Activated CD8-positive, alpha-beta memory T cell treated with anti-CD3 and anti-CD28 coated beads for 48 hours (primary cell): ENCODE measurements at regions not wholly inside any gene's neighbourhood (a gene's known extent, or its start where the extent isn't known, plus 50 kb on each side); places are given as distances from the start of the nearest gene placed in this dataset.

Experiments
- DNase-seq, 3 experiments: peaks; one replicate each; pipeline ENCODE4 v3.0.0-alpha.2; 2020; ENCODE audit warnings: low read depth in 2 of 3, low spot score in 2 of 3

DNA sequence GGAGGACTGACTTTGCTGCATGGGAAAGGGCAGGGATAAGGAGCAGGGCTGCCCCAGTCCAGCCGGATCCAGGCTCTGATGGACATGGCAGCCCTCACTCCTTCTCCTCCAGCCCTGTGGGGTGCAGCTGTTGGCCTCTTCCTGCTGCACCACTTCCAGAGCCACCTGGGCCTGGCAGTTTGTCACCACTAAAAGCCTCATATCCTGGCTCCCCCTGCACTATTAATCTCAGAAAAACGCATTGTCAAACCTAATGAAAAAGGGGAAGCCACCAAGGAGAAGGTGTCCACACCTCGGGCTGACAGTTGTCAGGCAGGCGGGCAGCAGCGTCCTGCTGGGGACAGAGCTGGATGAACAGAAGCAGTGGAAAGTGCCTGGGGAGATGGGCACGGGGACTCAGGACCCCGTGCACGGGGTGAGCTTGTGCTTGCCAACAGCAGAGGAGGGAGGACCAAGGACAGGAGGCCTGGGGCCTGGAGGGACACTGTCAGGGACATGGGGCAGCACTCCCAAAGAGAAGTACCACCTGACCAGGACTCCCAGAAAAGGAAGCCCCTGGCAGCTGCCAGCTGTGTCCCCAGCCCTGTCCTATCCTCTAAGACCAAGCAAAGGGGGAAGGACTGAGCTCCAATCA, 151.1 kb upstream of the TSHZ3 start:
- no peak for DNase-seq

DNA sequence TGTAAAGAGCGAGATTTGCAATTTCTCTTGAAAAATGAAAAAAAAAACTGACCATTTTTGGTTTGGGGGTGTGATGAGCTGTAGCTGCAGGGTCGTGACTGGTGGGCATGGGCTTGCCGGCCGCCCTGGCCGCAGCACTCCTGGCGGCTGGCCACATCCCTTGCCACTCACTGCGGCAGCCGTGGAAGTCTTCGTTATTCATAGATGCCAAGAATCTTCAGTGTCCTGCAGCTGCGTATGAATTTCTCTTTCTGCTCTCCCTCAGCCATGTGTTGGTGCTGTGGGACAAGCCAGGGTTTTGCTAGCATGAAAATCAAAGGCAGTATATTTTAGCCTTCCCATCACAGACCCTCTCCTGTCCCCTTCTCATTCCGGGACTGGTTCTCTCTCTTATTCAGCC, 151.7 kb upstream of the TSHZ3 start:
- no peak for DNase-seq

DNA sequence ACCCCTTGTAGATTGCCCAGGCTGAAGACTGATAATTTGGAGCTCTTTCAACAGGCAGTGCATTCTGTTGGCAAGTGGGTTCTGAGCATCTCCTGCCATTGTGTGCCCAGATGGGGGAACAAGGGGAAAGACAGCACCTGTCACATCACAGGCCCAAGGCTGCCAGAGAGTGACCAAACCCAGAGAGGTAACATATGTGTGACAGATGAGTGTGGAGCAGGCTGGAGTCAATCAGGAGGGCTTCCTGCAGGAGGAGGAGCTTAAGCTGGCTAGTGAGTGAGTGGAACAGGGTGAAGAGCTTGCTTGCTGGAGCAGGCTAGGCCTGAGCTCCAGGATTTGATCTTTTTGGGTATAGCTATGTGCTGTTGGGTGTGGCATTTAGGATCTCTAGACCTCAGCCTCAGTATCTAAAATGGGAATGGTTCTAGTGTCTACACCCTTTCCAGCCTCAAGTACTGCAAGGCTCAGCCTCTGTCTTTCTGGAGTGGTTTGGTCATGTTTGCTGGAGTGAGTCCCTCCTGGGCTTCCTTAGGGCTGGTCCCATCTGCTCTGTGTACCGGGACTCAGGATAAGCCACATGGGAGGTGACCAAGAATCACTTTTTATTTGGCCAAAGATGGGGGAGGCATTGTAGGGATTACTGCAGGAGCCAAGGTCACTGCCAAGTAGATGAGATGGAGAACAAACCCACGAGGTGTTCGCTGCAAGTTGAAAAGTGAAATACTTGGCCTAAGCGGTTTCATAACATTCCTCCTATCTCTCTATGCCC, 152.4 kb upstream of the TSHZ3 start:
- DNase-seq = no peak

DNA sequence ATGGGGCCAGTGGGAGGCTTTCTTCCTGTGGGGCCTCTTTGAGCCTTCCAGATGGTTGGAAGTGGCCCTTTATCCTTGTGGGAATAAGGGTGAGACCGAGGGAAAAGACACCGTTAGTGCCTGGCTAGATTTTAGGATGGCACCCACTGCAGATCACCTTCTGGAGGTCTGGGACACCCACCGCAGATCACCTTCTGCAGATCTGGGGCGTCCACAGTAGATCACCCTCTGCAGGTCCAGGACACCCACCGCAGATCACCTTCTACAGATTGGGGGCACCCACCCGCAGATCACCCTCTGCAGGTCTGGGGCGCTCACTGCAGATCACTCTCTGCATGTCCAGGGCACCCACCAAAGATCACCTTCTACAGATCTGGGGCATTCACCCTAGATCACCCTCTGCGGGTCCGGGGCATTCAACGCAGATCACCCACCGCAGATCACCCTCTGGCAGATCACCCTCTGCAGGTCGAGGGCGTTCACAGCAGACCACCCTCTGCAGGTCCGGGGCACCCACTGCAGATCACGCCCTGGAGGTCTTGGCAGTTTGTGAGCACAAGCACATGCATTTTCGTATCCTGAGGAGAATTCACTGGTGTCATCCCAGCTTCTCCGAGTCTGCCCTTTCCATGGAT, 153.4 kb upstream of the TSHZ3 start:
- DNase-seq = no peak

DNA sequence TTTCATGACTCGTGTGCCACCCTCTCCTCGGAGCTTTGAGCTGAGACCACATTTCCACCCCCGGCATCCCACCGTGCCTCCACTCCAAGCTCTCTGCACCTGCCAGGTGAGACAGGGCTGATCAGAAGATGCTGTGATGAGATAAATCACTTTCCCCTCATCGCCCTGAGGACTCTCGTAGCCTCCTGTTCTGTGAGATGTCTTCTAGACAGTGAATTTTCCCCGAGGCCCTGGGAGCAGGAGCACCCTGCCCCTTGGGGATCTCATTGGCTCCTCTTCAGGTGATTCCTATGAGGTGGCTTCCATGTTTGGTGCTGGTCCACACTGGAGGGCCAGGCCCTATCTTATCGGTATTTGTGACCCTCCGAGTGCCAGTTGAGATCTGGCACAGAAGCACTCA, 154.0 kb upstream of the TSHZ3 start:
- no peak for DNase-seq

DNA sequence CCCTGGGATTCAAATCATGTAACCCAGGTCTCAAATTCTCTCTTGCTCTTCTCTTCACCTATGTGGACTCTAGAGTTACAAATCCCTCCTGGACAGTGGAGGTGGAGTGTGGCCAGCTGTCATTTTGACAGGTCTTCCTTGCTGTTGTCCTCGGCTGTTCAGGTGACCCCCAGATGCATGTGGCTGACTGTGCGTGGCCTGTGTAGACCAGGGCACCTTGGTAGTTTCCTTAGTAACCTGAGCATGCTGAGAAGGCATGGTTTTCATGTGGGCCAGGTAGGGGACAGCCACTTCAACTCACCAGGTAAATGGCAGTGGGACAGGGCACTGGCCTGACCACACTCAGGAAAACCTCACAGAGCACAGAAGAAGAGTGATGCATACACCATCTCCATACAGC, 155.0 kb upstream of the TSHZ3 start:
- no peak for DNase-seq

DNA sequence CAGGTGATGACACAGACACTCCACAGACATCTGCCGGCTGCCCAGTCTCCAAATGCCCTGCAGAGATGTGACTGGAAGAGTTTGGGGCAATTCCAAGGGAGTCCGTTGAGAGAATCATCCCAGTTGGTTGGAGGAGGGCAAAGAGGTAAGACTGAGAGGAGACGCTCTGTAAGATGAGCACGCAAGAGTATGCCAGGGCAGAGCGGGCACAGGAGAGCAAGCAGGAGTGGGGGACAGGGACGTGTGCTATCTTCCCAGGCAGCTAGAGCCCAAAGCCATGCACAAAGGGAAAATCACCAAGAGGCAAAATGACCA, 156.3 kb upstream of the TSHZ3 start:
- no peak for DNase-seq

DNA sequence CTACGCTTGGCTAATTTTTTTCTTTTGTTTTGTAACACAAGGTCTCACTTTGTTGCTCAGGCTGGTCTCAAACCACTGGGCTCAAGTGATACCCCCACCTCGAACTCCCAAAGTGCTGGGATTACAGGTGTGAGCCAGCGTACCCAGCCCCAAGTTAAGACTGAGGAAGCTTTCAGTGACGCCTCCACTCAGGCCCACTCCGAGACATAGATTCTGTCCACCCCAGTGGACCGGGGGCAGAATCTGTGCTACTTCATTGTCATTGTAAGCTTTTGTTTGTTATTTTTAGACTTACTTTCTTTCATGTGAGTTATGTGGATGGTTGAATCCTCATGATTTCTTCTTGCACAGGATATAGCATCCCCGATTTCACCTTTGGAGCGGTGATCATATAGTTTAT, 156.9 kb upstream of the TSHZ3 start:
- no peak for DNase-seq

DNA sequence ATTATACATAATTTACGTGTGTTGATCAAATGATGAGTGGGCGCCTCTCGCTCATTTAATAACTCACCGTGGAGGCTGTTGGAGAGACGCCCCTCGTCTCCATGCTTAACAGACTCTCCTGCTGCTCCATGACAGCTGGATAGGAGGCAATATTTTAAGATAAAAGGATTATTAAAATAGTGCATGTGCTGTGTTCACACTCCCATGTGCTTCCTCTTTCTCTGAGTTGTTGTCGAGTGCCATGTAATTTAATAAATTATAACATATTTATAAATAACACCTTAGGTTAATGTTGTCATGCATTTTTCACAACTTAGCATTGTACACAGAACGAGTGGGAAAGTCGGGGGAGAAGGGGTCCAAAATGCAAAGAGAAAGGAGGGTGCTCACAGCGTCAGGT, 161.4 kb upstream of the TSHZ3 start:
- no peak for DNase-seq

DNA sequence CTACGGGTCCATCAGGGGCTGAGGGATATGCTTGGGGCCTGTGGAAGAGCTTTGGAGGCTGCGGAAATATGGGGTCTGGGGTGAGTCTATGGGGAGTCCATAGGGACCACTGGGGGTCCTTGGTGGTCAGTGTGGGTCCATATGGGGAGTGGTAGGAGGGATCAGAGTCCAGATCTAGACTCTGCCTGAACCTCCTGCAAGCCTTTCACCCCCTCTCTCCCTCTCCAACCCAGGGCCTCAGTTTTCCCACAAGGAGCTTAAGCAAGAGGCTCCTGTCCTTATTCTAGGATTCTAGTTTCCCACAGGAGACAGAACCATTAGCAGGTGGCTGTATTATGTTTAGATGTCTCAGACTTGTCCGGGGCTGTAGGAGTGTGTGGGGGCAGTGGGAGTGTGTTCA, 161.9 kb upstream of the TSHZ3 start:
- no peak for DNase-seq

DNA sequence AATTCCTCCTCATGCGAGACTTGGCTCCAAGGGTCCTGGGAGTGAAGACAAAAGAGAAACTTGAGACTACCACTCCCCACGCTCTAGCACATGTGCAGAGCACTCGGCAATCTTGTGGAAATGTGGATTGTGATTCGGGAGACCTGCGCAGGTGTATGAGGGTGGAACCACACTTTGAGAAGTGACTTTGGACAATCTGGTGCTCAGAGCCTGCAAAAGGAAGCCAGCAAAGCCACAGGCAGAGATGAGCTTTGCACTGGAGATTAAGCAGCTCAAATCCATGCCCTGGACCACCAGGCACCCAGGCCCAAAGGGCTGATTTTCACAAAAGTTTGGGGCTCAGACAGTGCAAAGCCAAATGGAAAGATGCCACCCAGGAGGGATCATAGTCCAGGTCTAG, 162.5 kb upstream of the TSHZ3 start:
- DNase-seq = no peak

DNA sequence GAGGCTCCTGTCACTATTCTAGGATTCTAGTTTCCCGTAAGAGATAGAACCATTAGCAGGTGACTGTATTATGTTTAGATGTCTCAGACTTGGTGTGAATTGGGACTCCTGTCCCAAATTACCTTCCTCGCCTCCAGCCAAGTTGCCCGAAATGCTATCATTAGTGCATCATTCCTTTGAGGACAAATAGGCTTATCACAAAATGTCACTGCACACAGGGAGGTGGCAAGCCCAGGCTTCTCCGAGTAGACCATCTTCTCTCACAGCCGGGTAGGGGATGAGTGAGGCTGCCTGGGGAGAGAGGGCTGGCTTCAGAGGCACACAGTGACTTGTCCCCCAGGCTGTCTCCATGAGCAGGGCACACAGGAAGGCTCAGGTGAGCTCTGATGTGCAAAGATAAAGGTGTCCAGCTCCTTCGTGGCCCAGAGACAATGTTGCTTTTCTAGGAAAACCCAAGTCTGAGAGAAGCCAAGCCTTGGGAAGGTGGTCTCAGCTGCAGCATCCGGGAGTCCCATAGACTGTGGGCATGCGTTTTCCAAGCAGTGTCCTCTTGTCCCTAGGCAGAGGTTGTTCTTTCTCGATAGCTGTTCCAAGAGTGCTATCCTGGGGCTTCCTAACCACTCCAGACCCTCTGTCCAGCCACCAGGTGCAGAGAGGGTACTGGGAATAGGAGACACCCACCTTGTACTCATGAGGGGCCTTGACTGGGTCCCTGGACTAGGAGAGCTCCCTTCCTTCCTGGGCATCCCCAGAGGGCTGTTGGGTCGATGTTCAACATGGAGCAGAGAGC, 163.1 kb upstream of the TSHZ3 start:
- DNase-seq = no peak

DNA sequence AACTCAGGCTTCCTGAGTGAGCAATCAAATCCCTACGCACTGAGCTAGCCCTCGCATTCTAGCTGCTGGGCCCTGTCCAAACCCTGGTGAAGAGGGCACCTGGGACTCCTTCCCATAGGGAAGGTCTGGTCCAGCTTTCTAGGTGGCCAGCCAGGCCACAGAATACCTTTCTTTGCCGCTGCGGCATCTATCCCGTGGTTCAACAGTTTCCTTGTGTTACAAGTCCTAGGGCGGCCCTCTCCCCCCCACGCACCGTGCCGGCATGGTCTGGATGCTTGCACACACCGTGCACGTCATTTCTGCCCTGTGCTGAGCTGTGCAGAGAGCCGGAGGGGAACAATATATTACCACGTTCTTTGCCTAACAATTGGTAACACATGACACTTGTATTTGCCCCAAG, 164.6 kb upstream of the TSHZ3 start:
- no peak for DNase-seq

DNA sequence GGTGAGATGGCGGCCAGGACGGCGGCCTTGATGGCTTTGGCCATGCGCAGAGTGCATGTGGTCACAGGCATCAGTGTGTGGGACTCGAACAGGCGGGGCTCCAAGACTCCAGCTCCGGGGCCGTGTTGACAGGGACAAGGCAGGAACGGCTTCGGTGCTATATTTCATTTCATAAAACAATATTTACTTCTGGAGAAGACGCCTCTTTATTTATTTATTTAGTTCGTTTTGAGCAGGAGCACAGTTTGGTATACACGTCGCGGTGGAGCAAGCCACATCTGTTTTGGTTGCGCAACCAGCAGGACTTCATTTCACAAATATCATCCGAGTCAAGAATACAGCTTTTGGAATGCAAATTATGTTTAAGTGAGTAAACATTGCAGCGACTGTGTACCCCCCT, 166.7 kb upstream of the TSHZ3 start:
- DNase-seq = no peak

DNA sequence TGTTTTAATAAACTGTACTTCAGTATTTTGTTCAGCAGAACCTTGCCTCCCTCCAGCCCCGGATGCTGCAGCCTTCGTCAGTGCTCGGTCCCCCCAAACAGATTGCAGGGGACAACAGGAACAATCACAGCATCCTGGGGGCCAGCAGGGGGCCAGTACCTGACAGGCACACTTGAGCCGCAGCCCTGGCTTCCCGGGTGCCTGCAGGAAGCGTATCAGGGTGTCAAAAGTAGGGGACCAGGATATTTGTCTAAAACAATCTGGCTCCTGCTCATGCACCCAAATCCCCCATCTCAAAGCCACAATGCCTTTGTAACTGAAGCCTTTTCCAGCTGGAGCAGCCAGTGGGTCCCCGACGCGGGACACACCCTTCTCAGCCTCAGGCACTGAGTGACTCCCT, 167.5 kb upstream of the TSHZ3 start:
- DNase-seq = no peak

DNA sequence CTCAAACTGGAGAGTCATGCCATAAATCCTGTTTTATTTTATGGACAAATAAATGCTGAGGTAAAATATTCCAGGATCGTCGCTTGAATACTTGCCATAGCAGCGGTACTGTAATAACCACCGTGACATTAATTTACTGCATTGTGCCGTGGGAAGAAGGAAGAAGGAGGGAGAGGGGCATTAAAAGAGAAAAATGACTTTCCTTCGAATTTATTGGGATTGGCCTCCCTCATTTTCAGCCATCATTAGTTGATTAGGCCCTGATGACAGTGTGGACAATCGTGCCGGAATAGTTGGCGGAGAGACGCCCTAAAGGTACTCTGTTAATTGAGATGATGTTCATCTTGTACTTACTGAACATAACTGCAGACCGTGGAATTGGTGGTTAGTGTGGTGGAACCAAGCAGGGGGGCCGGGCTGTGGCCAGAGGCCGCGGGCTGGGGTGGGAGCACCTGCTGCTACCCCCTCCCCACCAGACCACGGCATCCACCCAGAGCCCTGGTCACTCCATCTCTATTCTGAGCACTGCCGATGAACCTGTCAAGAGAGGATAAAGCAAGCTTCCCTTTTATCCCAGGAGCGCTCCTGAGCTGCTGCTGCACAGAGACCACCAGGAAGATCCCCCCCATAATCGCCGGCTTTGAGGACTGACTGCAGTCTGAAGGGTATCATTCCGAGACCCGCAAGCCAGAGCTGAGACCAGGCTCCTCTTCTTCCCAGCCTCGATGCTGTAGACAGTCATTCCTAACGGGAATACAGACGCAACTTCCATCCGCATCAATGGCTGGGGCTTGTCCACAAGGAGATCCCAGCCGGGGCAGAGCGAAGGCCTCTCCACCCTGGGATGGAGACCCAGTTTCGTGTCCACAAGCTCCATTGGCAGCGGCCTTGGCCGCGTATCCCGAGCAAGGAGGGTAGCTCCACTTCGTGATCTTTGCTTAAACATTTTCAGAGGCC, 168.3 kb upstream of the TSHZ3 start:
- DNase-seq = no peak

DNA sequence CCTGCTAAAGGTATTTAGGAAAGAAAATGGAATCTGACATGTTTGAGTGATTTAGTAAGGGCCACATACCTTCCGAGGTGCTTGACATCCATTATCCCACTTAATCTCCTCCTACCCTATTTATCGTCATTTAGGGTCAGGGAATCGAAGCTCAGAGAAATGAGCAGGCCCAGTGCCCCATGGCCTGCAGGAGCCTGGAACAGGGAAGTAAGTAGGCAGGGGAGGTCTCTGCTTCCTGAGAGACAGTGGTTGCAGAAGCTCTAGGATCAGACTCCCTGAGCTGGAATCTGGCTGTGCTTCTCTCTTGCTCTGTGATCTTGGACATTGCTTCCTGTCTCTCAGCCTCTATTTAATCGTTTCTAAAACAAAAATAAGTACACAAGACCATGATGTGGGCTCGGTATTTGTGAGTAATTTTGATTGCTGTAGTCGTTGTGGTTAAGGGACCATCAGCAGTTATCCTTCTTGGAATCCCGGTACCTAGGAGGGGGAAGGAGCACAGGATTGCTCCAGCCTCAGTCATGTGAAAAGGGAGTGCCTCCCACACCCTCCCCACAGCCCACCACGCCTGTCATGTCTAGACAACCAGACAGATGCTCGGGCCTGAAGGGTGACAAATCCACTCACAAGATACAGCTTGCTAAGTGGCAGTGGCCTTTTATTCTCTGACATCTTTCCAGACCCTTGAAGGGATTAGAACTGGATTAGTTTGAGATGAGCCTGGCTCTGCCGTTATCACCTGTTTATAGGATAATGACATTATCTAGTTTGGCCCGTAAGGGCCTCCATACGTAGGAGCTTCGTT, 169.2 kb upstream of the TSHZ3 start:
- DNase-seq = no peak

DNA sequence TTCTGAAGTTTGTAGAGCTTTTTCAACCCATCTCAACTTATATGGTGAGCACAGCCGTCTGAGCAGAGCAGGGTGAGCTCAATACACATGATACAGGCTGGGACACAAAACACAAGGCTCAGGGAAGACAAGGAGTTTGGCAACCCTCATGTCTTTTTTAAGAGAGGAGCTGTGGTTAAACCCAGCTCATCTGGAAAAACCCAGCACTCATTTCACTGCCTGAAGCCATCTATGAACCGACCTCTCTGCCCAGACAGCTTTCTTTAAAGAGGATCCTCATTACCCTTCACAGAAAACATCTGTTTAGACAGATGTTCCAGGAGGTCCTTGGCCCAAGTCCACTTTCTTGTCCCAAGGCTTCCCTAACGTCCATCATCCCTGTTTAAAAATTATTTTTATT, 170.0 kb upstream of the TSHZ3 start:
- no peak for DNase-seq

DNA sequence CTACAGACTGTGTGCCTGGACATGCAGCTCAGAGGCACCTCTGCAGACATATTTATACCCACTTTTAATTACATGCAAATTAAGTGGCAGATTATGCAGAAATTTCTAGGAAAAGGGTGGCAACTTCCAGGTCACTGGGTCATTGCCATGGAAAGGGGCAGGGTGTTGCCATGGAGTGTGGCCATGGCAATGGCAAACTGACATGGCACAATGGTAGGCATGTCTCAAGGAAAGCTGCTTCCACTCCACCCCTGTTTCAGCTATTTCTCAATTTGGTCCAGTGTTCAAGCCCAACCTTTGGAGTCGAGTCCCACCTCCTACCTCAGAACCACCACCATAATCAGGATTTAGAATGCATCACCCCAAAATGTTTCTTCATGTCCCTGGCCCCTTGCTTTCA, 170.7 kb upstream of the TSHZ3 start:
- no peak for DNase-seq

DNA sequence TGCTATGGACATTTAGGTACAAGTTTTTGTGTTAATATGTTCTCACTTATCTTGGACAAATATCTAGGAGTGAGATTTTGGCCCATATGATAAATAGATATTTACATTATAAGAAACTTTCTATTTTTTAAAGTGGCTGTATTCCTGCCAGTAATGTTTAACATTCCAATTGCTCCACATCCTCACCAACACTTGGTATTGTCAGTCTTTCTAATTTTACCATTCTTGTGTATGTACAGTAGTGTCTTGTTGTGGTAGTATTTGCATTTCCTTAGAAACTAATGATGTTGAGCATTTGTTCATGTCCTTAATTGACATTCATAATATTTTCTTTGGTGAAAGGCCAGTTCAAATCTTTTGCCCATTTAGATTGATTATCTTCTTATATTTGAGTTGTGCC, 171.4 kb upstream of the TSHZ3 start:
- DNase-seq = no peak
